Non-pigmented ciliary epithelial cell (primary cell): ENCODE measurements at regions not wholly inside any gene's neighbourhood (a gene's known extent, or its start where the extent isn't known, plus 50 kb on each side); places are given as distances from the start of the nearest gene placed in this dataset.
"Not testable (repeated sequence)": the region's sequence is repeated elsewhere in the genome, so short reads cannot be mapped to it uniquely, and the experiment has no call there.

Experiments used
- DNase-seq: peaks from one replicate; pipeline ENCODE4 v3.0.0-alpha.2; 2010; ENCODE audit warnings: low read depth

DNA sequence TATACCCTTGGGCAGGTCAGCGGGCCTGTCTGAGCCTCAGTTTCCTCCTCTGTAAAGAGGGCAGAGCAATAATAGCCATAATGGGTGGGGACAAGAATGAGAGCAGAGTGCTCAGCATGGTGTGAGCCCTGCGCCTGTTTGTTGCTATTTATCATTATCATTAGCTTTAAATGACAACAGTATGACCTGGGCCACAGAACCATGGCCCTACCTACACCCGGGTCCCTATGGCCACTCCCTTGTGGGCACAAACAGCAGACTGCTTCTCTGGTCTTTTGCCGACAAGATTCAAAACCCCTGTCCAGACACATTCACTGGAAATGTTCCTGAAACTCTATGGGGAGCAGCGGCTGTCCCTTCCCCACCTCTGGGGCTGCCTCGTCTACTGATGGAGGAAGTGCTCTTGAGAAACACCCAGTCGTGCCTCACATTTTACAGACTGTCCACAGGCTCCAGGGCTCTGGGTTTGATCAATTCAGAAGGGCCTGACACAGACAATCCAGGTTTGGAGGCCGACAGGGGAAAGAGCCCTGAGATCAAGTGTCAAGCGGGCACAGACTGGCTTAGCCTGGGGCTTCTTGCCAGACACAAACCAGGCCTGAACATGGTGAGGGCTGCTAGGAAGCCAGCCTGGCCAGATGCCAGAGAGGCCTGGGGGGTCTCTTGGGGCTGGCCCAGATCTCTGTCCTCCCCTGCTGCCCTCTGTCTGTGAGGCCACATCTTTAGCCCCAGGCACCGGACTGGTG is 112.5 kb upstream of the CD82 start:
- no peak for DNase-seq

- DNase-seq, result no peak
Observed at GRCh38 chr11:44453871-44454270, 111.6 kb upstream of the CD82 start.

- DNase-seq, result no peak
Observed at GRCh38 chr11:44454666-44455065, 110.8 kb upstream of the CD82 start.

- no peak for DNase-seq
Observed at GRCh38 chr11:44456544-44457300, 108.7 kb upstream of the CD82 start.

DNA sequence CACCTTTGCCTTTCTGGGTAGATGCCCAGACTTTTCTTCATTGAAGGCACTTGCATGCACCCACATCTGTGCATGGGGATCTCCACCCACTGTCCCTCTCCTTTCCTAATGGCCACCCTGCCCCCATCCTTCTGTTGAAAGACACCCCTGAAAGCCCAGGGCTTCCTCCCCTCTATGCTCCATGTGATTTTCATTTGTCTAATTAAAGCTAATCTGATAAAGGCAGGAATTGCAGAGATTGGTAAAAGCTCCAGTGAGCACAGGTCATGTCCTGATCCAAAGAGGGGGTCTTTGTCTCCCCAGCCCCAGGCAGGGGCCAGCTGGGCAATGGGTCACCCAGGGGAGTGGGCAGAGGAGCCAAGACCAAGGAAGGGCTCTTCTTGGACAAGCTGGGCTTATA is 107.6 kb upstream of the CD82 start:
- no peak for DNase-seq

- no peak for DNase-seq
Observed at GRCh38 chr11:44463751-44464150, 101.7 kb upstream of the CD82 start.

DNA sequence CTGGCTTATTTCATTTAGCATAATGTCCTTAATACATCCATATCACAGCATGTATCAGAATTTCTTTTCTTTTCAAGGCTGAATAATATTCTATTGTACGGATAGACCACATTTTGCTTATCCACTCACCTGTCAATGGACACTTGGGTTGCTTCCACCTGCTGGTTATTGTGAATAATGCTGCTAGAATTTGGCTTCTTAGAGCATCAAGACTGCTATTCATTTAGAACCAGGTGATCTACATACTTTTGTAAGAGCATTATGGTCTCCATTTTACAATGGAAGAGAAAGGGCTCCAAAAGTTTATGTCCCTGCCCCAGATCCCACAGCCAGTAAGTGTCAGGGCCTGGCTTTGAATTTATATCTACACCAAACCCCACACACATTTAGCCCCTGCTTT is 100.7 kb upstream of the CD82 start:
- no peak for DNase-seq

DNA sequence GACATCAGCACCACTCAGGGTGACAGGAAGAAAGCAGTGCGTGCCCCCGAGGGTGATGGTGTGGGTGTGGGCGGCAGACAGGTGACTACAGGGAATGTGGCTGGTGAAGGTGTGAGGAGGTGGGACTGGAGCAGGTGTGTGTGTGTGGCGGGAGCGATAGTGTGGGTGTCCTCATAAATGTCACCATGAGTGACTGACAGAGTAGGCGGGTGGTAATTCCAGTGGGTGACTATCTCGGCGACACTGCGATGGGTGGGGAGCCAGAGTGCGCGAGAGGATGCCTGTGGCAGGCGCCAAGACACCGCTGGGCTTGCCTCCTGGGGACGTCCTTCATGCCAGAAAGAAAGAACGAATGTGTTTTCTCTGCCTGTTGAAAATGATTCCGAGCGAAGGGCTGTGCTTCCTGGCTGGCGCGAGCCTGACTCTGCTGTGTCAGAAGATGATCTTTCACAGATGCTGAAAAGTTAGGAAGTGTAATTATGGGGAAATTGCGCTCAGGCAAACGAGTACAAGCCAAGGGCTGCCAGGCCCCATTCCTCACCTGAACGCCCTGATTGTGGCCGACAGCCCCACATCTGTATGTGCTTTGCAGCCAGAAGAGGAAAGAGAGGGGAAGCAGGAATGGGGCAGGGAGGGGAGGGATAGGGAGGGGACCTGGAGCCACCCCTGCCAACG is 98.8 kb upstream of the CD82 start:
- DNase-seq, result no peak

DNA sequence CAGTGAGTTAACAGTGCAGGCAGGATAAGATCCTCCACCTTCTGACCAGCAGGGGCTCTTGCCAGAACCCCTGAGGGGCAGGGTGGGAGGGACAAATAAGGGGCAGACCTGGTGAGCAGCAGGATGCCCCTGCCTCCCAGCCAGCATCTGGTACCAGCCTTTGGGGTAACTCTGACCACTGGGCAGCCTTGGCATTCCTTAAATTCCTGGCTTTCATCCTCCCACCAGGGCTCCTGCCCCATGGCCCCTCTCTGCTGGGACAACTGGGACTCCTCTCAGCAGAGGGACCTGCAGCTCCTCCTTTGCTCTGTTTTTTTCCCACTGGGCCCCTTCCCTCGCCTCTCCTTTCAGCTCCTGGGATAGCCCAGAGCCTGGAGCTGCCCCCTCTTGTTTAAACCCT is 98.0 kb upstream of the CD82 start:
- DNase-seq, result no peak

DNA sequence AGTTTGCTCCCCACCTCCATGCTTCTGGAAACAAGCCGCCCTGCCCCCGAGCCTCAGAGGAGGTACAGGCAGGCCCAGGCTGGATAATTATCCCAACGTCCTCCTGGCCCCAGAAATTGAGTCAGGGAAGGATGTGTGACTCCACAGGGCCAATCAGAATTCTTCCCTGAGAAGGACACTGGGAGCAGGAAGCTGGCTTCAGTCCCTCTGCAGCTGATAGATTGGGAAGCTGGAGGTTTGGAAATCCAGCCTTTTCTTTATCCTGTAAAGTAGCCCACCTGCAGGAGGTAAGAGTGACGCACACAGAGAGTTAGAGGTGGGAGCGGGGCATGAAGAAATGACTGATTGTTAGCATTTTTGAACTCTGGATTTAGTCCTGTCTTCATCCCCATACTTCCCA is 97.5 kb upstream of the CD82 start:
- no peak for DNase-seq

- no peak for DNase-seq
Observed at GRCh38 chr11:44468345-44468988, 97.0 kb upstream of the CD82 start.

DNA sequence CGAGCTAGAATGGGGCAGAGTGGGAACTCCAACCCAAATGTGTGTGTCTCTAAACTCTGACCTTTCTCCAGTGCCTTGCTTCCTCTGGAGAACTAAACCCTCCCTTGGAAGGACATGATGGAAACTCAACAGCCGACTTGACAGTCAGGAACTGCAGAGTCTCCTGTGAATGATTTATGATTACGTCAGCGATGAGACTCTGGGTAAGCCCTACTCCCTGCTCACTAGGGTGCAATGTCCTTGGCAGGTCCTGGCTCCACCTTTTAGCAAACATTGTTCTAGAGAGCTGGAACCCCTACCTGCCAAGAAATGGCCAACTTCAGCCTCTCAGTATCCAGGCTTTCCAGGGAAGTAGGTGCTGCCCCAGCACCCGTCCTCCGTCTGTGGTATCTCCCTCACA is 96.1 kb upstream of the CD82 start:
- no peak for DNase-seq

- DNase-seq, result no peak
Observed at GRCh38 chr11:44470854-44471253, 94.6 kb upstream of the CD82 start.

GRCh38 chr11:44471603-44472002 is 93.9 kb upstream of the CD82 start:
- DNase-seq, result no peak

- DNase-seq, result no peak
Observed at GRCh38 chr11:44472916-44473315, 92.5 kb upstream of the CD82 start.

DNA sequence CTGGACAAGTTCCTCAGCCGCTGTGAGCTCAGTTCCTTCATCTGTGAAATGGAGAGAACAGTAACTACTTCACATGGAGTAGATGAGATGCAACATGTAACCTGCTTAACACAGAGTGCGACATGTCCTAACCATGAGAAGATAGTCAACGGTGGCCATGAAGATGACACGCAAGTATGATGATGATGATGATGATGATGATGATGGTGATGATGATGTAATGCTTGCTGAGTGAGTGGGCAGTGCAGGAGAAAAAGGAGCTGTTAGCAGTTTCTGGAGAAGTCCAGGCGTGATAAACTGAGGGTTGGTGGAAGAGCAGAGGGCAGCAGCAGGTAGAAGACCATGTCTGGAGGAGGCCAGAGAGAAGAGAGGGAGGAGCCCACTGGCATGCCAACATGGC is 90.8 kb upstream of the CD82 start:
- no peak for DNase-seq

DNA sequence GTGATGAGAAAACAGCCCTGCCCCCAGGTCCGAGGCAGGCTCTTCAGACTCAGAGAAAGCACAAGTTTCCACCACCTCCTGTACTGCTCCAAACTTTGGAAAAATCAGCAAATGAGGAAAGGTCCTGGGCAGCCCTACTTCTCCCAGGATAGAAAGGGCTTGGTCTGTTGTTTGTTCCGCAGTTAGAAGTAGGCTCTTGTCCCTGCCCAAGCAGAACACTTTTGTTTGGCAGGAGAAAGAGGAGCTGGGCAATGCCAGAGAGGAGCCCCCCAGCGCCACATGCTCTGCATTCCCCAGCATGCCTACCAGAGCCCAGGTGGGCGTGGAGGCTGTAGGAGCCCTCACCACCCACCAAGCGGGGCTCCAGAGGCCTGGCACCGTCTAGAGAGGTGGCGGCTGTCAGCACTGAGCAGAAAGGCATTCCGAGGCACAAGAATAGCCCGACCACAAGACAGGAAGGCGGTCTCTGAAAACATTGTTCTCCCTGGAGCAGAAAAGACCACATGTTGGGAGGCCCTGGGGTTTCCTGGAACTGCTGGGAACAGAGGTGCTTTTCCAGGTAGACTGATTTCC is 90.3 kb upstream of the CD82 start:
- no peak for DNase-seq

DNA sequence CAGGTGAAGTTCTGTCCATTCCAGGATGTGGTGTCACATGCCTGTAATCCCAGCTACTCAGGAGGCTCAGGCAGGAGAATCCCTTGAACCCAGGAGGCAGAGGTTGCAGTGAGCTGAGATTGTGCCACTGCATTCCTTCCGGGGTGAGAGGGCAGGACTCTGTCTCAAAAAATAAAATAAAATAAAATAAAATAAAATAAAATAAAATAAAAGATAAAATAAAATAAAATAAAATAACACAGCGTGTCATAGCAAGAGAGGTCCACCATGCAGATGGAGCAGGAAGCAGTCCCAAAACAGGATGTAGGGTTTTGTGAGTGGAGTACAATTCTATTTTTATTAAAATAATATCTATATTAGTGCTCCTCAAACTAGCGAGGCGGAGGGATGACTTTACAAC is 83.1 kb upstream of the CD82 start:
- not testable (repeated sequence) for DNase-seq

DNA sequence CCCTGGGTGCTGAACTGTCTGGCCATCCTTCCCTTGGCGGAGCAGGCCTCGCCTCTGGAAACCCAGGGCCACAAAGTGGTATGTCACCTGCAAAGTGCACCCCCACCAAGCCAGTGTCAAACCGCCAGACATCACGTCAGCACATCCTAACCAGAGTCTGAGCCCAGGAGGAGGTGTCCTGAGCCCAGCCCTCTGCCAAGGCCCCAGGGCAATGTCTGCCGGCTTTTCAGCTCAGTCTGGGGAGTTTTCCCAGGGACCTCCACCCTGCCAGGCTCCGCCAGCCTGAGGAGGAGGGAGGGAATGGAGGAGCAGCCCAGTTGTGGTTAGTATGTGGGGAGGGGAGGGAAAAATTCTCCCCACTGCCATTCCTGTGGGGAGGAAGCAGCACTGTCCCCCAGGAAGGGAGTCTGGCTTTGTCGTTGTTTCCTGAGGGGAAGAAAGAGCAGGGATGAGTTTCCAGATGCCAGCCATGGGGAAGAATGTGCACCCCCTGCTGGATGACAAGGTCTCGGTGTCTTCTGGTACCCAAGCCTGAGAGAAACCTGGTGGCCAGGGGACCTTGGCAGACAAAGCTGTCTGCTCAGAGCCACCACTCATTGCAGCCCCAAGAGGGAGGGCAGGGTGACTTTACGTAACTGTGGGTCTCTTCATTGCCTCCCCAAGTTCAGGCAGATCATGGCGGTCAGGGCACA is 81.4 kb upstream of the CD82 start:
- DNase-seq, result no peak

GRCh38 chr11:44488165-44488965 is 77.1 kb upstream of the CD82 start:
- DNase-seq, result no peak

DNA sequence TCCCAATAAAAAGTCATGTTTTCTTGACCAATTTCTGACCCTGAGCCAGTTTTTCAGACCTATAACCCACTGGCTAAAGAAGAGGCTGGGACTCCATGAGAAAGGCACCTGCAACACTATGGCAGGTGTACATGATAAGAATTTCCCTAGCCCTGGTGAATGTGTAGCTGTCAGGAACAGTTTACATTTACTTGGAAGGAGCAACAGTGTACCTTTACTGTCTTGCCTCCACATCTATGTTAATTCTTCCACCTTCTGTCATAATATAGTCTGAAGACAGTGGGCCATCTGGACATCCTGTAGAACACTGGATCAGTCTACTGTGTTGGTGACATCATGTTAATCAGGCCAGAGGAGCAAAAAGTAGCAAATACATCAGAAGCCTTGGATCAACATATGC is 72.1 kb upstream of the CD82 start:
- DNase-seq, result no peak
